ENCODE measurements at regions not wholly inside any gene's neighbourhood (a gene's known extent, or its start where the extent isn't known, plus 50 kb on each side); places are given as distances from the start of the nearest gene placed in this dataset.

GRCh38 chr7:115883629-115884028 lies 146.9 kb downstream of the TFEC start:
- intact Hi-C loops (cut with micrococcal nuclease) = no loop called here
- Histone ChIP-seq H3K9ac (ENCODE audit: low read length) (no peak overlapping the region), H3K4me1 (ENCODE audit: control insufficient read depth in 2 of 2, insufficient read depth in 2 of 2, low read length in 2 of 2) (no peaks in the 10 kb centered on the region), H2AFZ (ENCODE audit: insufficient read depth, low read depth, low read length, poor library complexity, severe bottlenecking) (no peak overlapping the region), H3K4me3 (ENCODE audit: control extremely low read depth in 1 of 5, extremely low read depth in 1 of 5, insufficient read depth in 1 of 5, low read depth in 2 of 5, low read length in 4 of 5) (no peak overlapping the region), H3K36me3 (replicated peaks in 1 of 2; ENCODE audit: control extremely low read depth in 1 of 2, control insufficient read depth in 1 of 2, extremely low read depth in 1 of 2, insufficient read depth in 2 of 2, low read length in 1 of 2) (no peaks in the 10 kb centered on the region), H3K27me3 (replicated peaks in 1 of 4; ENCODE audit: control extremely low read depth in 1 of 4, control insufficient read depth in 3 of 4, insufficient read depth in 4 of 4, low read length in 3 of 4) (no peaks in the 10 kb centered on the region), H3K4me2 (replicated peaks; ENCODE audit: low read depth, low read length, poor library complexity, severe bottlenecking) (no peak overlapping the region), H3K79me2 (ENCODE audit: control insufficient read depth, insufficient read depth, low read length) (no peaks in the 10 kb centered on the region), H3K27ac (ENCODE audit: low read length in 2 of 2) (no peak overlapping the region), H4K20me1 (ENCODE audit: control insufficient read depth, insufficient read depth, low read length, poor library complexity, severe bottlenecking) (no peaks in the 10 kb centered on the region), H3K9me3 (ENCODE audit: control extremely low read depth in 1 of 3, control insufficient read depth in 2 of 3, insufficient read depth in 1 of 3, low read length in 2 of 3) (no peaks in the 10 kb centered on the region)
- Mint-ChIP-seq H3K4me1 (no peaks in the 10 kb centered on the region), H3K9me3 (ENCODE audit: insufficient read depth) (no peaks in the 10 kb centered on the region), H3K27ac (no peak overlapping the region), H3K4me3 (no peak overlapping the region), H3K27me3 (no peaks in the 10 kb centered on the region)
- ChIA-PET CTCF (no interaction called here), POLR2A (no interaction called here)
- no peak for TF ChIP-seq EZH2 (IDR thresholded peaks at IDR 0.05; ENCODE audit: borderline replicate concordance, insufficient read depth, low read depth, low read length, poor library complexity, severe bottlenecking)
- TF ChIP-seq CTCF (IDR thresholded peaks at IDR 0.05) = no peak
- DNase-seq (no peak), ATAC-seq (ENCODE audit: low read depth) (no peak)
- WGBS (ENCODE audit: insufficient coverage) = 85% methylated on average over 2 of the region's 6 CpGs

DNA sequence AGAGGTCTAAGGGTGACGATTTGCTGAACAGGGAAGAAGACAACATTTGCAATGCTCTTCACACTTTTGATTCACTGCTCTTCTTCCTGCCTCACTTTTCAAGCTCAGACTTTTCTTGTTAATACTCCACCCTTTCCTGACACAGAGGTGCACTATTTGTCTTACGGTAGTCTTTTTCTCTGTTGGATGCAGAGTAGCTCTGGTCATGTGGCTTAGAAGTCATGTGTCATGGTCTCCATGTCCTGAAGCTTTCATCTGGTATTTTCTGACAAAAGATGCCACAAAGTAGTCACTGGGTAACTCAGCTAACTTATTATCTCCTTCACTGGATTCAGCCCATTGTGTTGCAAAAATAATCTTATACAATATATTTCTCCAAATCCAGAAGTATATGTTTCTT lies 149.1 kb downstream of the TFEC start:
- ChIA-PET POLR2A (no interaction called here), CTCF (no interaction called here)
- no peak overlapping the region for H3K9ac ChIP-seq (ENCODE audit: low read length)
- H3K79me2 ChIP-seq (ENCODE audit: control insufficient read depth, insufficient read depth, low read length) = no peaks in the 10 kb centered on the region
- H4K20me1 ChIP-seq (ENCODE audit: control insufficient read depth, insufficient read depth, low read length, poor library complexity, severe bottlenecking) = no peaks in the 10 kb centered on the region
- H3K4me3 ChIP-seq (ENCODE audit: control extremely low read depth in 1 of 5, extremely low read depth in 1 of 5, insufficient read depth in 1 of 5, low read depth in 2 of 5, low read length in 4 of 5) = no peak overlapping the region
- no peak for DNase-seq
- intact Hi-C loops (cut with micrococcal nuclease) = no loop called here
- ATAC-seq (ENCODE audit: low read depth) = no peak
- Mint-ChIP-seq H3K9me3 (ENCODE audit: insufficient read depth) (no peaks in the 10 kb centered on the region), H3K27me3 (no peaks in the 10 kb centered on the region), H3K27ac (no peak overlapping the region), H3K4me3 (no peak overlapping the region), H3K4me1 (no peaks in the 10 kb centered on the region)
- no peak for TF ChIP-seq CTCF (IDR thresholded peaks at IDR 0.05)
- TF ChIP-seq EZH2 (IDR thresholded peaks at IDR 0.05; ENCODE audit: borderline replicate concordance, insufficient read depth, low read depth, low read length, poor library complexity, severe bottlenecking) = no peak
- H3K4me2 ChIP-seq (replicated peaks; ENCODE audit: low read depth, low read length, poor library complexity, severe bottlenecking) = no peak overlapping the region
- H3K9me3 ChIP-seq (ENCODE audit: control extremely low read depth in 1 of 3, control insufficient read depth in 2 of 3, insufficient read depth in 1 of 3, low read length in 2 of 3) = no peaks in the 10 kb centered on the region
- no peaks in the 10 kb centered on the region for H3K4me1 ChIP-seq (ENCODE audit: control insufficient read depth in 2 of 2, insufficient read depth in 2 of 2, low read length in 2 of 2)
- 100% methylated on average over 1 of the region's 2 CpGs for WGBS (ENCODE audit: insufficient coverage)
- no peak overlapping the region for H3K27ac ChIP-seq (ENCODE audit: low read length in 2 of 2)
- no peak overlapping the region for H2AFZ ChIP-seq (ENCODE audit: insufficient read depth, low read depth, low read length, poor library complexity, severe bottlenecking)
- H3K36me3 ChIP-seq (replicated peaks in 1 of 2; ENCODE audit: control extremely low read depth in 1 of 2, control insufficient read depth in 1 of 2, extremely low read depth in 1 of 2, insufficient read depth in 2 of 2, low read length in 1 of 2) = no peaks in the 10 kb centered on the region
- H3K27me3 ChIP-seq (replicated peaks in 1 of 4; ENCODE audit: control extremely low read depth in 1 of 4, control insufficient read depth in 3 of 4, insufficient read depth in 4 of 4, low read length in 3 of 4) = no peaks in the 10 kb centered on the region
